22Rv1 (cell line): ENCODE measurements at regions not wholly inside any gene's neighbourhood (a gene's known extent, or its start where the extent isn't known, plus 50 kb on each side); places are given as distances from the start of the nearest gene placed in this dataset.

ENCODE experiments used
- ZFX ChIP-seq: fragments of 450-650 bp; IDR thresholded peaks from 2 replicates; pipeline ENCODE4 v1.6.1; 2017; ENCODE audit warnings: antibody characterized with exemption, borderline replicate concordance
- TF ChIP-seq, protein P1 (sequence below): fragments of 450-650 bp; IDR thresholded peaks from 2 replicates; pipeline ENCODE4 v1.5.1; 2017; ENCODE audit warnings: mild to moderate bottlenecking

DNA sequence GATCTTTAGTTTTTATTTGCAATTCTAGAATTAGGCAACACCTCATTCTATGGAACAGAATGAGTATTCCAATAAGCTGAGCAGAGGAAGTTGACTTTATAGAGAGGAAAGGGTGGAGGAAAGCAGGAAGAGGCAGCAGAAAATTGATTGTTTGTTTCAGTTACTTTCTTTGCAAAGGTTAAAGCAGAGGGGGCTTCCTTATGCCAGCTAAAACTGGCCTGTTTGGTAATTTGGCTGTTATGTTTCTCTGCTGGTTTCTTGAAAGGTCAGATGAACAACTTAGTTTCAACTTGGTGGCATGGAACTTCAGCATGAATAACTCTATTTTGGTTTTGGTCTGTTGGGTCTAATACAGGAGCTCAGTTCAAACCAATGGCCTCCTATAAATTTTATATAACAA lies 190.9 kb upstream of the IL12A start:
- TF ChIP-seq, protein P1, sequence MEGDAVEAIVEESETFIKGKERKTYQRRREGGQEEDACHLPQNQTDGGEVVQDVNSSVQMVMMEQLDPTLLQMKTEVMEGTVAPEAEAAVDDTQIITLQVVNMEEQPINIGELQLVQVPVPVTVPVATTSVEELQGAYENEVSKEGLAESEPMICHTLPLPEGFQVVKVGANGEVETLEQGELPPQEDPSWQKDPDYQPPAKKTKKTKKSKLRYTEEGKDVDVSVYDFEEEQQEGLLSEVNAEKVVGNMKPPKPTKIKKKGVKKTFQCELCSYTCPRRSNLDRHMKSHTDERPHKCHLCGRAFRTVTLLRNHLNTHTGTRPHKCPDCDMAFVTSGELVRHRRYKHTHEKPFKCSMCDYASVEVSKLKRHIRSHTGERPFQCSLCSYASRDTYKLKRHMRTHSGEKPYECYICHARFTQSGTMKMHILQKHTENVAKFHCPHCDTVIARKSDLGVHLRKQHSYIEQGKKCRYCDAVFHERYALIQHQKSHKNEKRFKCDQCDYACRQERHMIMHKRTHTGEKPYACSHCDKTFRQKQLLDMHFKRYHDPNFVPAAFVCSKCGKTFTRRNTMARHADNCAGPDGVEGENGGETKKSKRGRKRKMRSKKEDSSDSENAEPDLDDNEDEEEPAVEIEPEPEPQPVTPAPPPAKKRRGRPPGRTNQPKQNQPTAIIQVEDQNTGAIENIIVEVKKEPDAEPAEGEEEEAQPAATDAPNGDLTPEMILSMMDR, result no peak
- no peak for TF ChIP-seq ZFX
